HG03378 (cell line): ENCODE measurements at regions not wholly inside any gene's neighbourhood (a gene's known extent, or its start where the extent isn't known, plus 50 kb on each side); places are given as distances from the start of the nearest gene placed in this dataset.
"Not testable (repeated sequence)": the region's sequence is repeated elsewhere in the genome, so short reads cannot be mapped to it uniquely, and the experiment has no call there.

ENCODE experiments used
- ATAC-seq: cut with Tn5 transposase; IDR thresholded peaks from one replicate; pipeline ENCODE4 v1.9.1; 2021; ENCODE audit warnings: mild to moderate bottlenecking, moderate library complexity; ENCODE audit not compliant: unreplicated experiment

DNA sequence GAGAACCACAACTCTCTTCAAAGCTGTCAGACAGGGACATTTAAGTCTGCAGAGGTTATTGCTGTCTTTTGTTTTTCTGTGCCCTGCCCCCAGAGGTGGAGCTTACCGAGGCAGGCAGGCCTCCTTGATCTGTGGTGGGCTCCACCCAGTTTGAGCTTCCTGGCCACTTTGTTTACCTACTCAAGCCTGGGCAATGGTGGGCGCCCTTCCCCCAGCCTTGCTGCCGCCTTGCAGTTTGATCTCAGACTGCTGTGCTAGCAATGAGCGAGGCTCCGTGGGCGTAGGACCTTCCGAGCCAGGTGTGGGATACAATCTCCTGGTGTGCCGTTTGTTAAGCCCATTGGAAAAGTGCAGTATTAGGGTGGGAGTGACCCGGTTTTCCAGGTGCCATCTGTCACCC, 822.1 kb downstream of the KCNMA1 start:
- not testable (repeated sequence) for ATAC-seq

DNA sequence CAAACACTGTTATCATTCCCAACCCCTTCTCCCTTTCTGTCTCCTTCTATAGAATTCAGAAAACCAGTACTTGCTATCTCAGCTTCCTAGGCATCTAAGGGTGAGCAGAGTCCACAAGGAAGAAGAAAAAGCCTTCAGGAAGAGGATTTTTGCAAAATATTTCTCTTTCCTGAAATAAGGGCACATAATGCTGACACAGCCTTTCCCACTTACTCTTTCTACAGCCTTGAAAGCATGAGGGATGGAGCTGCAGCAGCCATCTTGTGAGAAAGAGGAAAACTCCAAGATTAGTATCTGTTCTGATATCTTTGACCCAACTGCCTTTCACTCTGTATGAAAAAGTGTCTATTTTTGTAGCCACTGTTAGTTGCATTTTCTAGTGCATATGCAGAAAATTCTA, 826.2 kb downstream of the KCNMA1 start:
- no peak for ATAC-seq

DNA sequence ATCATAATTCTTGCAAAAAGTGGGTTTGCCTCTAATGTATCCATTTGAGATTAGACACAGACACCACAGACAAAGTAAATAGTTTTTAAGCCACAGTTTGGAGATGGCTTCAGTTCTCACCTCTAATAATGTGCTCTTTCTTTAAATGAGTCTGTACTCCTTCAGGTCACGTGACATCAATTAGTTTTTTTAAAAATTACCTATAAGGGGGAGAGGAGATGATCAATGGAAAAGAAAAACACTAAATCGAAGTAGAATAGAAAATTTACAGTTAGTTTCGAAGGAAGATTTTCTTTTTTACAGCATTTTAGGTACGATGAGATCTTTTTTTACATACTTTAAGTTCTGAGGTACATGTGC, 849.2 kb downstream of the KCNMA1 start:
- no peak for ATAC-seq

DNA sequence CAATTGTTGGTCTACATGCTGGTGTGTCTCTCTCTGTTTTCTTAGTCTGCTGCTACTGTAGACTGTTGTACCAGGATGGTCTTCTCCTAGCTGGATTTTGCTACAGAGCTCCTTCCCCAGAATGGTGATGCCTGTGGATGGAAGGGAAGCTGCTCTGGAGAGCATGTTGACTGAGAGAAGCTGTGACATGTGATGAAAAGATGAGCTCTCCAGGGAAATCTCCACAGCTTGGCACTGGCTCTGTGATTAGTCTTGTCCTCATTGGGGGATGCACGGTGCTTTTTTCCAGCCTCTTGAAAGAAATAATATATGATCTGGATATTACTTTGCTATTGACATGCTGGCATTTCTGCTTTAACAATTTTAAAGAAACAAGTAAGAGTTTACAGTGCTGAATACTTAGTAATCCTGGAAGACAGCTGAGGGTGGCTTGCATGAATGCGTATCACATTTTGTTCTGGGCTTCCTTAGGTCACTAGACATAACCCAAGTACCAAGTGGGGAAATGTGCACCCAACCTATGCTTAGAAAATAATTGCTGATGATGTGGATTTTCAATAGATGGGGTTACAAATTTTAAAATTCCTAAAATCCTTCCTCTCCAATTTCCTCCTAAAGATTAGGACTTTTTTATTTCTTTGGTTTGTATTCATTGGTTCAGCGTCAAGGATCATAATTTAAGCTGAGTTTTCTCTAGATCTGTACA, 849.7 kb downstream of the KCNMA1 start:
- no peak for ATAC-seq

DNA sequence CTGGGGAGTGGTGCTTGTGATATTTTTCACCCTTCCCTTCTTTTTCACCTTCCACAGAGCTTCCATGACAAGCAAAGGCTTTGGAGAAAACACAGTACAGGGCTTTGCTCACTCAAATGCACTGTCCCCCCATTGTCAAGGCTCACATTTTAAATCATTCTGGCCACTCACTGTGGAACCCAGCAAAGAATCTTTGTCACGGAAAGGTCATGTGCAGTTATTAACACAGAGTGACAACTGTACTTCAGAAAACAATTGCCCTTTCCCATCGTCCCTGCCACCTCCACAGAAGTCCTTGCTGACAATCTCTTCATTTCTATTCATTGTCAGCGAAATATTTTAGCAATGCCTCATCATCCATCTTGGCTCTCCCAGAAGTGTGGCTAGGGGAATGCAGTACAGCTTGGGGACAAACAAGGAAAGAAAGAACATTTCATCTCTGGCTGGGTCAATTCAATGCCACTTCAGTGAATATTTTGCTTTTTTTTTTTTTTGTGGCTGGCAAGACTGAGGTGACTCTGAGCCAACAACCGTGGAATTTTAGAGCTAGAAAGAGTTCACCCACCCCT, 851.0 kb downstream of the KCNMA1 start:
- no peak for ATAC-seq

DNA sequence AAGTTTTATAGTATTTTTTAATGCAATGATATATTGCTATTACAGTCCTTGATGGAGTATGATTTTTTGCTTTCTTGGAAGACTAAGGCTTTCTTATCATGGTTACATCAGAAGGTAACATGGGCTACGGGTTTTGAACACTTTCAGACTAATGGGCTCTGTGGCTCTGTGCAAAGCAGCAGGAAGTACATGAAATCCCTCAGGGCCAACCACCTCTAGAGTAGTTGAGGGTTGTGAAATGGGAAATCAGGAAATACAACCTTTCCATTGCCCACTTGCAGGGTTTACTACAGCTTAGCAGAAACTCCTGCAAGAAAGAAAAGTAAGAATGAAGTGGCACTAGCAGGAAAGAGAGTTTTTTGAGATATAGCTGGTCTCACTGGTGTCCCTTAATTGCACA, 853.5 kb downstream of the KCNMA1 start:
- no peak for ATAC-seq

DNA sequence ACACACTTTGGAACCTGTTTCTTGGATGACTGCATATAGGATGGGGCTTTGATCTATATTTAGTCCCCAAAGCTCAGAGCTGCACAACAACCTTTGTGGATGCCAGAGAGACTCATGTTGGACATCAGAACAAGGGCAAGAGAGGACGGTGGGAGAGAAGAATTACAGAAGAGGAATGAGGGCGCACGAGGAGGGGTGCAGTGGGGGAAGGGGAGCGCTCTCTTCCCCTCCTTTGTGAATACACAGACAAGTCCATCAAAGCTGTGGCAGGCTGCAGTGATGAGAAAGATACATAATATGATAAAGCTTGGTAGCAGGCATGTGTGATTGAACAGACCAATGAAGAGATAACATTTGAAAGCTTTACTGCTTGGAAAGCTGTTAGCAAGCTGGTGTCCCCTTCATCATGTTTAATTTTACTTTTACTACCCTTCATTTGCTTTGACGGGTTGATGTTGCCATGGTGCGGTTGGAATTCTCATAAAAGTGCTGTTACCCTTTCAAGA, 857.8 kb downstream of the KCNMA1 start:
- ATAC-seq: no peak

DNA sequence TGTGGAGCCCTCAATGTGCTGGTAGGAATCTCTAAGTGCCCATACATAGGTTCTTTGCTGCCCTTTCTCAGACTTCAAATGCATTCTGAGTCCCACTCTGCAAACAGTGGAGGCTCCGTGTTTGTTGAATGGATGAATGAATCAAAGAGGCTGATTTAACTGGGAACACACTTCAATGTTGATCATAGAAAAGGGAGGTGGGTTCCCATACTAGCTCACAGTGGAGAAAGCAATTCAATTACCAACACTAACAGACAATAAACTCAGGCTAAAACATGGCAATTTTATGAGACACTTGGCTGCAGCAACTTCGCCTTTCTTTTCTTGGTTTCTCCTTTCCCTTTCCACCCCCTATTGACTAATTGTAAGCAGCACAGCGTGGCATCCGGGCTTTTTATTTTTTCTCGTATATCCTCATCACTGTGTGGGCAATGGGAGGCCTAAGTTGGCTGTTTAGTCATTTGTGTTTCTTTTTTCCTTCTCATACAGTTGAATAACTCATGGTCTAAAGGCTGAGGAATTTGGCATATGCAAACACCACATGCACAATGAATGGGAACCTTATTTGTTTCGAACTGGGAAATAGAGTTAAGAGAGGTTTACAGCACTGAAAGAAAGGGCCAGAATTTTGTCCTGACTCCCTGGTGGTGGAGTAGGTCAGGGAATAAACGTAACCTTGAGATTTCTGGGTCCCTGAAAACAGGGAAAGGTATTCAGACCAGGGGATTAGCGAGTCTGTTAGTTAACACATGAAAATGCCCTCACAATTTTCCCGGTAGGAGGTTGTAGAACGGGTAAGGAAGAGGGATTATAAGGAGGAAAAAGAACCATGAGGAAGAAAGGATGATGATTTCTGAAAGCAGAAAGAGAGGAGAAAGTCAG, 858.5 kb downstream of the KCNMA1 start:
- ATAC-seq: no peak

DNA sequence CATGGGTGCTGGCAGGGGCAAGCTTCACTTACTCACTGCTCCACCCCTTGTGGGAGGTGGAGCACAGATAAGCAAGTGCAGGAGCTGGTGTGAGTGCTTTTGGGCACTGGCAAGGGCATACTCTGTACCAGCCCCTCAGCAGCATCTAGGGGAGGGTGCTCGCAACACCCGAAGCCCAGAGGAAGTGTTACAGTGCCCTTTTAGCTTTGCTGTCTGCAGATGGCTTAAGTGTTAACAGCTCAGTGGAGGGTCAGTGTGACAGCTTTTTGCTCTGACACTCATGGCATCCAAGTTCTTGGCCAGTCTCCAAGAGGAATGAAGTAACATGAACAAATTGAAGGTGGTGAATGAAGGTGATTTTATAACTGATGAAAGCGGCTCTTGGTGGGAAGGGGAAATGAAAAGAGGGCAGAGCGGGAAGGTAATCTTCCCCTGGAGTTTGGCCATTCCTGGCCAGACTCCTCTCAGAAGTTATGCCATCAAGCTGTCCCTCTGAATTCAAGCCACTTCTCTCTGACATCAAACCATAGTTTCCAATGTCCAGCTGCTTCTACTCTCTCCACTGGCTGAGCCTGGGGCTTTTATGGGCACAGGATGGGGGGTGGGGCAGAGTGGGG, 862.5 kb downstream of the KCNMA1 start:
- ATAC-seq: no peak

DNA sequence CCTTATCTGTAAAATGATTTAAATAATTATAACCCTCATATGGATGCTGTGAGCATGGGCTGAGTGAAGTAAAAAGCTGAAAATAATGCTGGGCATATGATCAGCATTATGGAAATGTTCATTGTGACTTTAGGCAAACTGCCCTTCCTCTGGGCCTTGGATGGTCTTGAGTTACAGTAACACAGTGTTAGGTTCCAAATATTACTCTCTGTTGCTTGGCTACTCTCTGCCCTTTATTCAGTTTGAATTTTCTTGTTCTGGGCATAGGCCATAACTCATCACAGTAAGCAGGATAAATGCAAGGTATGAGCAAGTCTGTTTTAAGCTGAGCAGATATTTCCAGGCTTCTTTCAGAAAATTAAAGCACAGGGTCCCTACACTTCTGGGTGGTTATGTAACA, 868.0 kb downstream of the KCNMA1 start:
- no peak for ATAC-seq

DNA sequence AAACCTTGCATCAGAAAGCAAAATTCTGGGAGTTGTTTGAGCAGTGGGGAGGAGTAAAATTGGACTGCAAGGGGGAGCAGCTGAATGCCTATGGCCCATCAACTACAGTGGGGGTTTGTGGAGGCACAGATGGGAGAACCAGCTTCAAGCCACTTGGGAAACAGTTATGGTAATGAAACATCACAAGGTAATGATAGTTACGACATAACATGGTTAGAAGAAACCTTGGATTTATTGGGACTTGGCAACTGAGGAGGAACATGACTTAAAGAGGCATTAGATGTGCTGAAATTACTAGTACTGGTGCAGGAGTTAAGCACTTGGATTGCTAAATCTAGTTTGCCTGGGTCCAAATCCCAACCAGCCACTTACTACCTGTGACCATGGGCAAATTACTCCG, 868.4 kb downstream of the KCNMA1 start:
- ATAC-seq: no peak

DNA sequence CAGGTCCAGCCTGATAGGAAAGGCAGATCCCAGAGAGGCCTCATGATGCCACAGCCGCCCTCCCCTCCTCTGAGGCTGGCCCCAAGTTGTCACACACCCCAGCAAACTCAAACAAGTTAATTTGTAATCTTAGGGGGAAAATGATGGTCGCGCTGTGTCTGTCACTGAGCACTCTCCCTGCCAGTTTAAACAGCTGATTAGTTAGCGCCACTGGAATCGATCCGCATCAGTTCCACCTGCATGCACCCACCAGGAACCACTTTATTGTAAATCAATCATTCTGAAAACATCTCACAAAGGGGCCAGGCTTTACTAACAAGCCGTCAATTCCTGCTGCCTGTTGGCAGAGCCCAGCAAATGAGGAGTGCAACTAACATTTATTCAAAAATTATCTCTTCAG, 870.9 kb downstream of the KCNMA1 start:
- no peak for ATAC-seq

DNA sequence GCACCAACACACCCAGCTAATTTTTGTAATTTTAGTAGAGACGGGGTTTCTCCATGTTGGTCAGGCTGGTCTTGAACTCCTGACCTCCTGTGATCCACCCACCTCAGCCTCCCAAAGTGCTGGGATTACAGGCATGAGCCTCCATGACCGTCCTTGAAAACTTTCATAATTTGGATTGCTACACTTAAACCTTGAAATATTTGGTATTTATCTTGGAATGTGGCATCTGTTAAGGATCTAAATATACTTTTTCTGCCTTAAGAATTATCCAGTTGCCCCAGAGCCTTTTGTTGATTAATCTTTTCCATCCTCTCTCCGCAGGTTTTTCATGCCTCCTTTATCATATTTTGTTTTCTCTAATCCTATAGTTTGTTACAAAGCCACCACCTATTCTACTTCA, 872.7 kb downstream of the KCNMA1 start:
- ATAC-seq: not testable (repeated sequence)

DNA sequence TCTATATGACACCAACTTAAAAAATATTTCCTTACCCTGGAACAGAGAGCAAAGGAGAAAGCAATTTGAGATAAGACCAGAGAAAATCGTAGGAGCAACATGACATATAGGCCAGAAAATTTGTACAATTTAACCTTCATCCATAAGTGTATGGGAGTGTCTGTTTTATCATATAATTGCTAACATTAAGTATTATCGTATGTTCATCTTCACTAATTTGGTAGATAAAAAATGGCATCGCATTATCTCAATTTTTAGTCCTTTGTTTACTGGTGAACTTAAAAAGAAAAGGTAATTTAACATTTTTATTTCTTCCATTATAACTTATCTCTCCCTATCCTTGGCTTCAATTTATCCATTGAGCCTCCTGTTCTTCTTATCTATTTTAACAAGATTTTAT, 873.4 kb downstream of the KCNMA1 start:
- no peak for ATAC-seq

DNA sequence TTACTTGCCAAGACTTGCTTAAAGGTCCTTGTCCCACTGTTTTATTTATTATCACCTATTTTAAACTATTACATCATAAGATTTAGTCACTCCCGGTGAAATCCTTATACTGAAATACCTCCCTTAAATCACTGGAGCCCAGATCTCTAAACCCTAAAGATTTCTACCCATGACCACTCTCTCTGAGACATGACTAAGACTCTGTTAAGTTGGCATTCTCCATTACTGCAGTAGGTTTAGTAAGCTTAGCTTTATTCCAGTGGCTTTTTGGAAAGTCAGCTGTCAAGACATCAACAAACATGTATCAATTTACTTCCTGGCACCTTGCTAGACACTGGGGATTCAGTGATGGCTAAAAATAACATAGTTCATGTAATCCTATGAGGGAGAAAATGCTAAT, 874.2 kb downstream of the KCNMA1 start:
- no peak for ATAC-seq

DNA sequence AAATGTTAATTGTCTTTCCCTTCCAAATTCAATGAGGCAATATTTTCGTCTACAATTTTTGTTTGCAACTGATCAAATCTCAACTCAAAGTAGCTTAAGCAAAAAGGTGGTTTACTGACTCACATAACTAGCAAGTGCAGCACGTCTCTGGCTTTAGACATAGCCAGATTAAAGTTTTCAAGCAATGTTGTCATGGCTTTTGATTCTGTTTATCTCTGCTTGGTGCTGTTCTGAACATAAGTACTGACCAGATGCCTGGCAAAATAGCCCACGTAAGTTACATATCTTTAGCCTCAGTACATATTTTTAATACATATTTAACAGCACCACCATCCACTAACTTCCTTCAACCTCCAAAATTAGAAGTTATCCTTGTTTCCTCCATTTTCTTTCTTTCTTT, 877.9 kb downstream of the KCNMA1 start:
- ATAC-seq: no peak

DNA sequence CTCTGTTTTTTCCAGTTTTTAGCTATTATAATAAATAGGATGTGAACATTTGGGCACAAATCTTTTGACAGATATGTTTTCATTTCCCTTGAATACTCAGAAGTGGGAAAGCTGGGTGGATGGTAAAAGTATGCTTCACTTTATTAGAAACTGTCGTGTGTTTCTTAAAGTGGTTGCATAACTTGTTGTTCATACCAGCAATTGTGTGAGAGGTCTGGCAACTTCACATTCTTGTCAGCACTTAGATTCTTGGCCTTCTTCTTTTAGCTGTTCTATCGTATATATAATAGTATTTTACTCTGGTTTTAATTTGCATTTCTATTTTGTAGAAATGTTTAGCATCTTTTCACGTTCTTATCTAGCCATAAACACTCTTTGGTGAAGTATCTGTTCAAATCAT, 894.4 kb downstream of the KCNMA1 start:
- no peak for ATAC-seq

DNA sequence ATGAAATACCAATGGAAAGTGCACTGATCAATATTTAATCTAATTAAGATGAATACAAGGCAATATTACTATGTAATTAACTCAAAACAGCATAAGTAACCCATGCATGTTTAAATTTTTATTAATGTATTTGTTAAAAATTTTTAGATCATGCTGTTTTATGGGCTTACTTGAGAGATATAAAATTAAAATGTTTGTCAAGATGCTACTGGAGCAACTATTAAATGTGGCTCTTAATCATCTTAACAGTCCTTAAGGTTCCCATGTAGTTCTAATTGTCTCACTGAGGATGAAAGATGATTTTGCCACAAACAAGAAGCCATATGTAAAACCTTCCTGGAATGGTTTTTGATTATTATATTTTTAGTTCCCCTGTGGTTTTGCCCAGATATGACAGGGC, 897.1 kb downstream of the KCNMA1 start:
- no peak for ATAC-seq

DNA sequence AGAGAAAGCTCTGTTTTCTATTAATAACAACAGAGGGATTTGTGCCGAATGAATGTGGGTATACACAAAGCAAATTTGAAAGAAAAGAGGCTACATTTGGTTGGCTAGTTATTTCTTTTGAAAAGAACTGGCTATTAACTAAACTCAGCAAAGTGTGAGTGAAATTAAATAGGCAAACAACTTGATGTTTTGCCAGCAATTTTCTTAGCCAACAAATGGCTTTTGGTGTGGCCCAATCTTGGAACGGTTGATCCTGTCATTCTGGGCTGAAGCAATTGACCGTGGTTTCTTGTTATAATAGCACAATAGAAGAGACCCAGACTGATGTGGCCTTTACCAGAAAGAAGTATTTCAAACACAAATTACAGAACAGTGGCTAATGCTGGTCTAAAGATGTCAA, 898.6 kb downstream of the KCNMA1 start:
- ATAC-seq: no peak

DNA sequence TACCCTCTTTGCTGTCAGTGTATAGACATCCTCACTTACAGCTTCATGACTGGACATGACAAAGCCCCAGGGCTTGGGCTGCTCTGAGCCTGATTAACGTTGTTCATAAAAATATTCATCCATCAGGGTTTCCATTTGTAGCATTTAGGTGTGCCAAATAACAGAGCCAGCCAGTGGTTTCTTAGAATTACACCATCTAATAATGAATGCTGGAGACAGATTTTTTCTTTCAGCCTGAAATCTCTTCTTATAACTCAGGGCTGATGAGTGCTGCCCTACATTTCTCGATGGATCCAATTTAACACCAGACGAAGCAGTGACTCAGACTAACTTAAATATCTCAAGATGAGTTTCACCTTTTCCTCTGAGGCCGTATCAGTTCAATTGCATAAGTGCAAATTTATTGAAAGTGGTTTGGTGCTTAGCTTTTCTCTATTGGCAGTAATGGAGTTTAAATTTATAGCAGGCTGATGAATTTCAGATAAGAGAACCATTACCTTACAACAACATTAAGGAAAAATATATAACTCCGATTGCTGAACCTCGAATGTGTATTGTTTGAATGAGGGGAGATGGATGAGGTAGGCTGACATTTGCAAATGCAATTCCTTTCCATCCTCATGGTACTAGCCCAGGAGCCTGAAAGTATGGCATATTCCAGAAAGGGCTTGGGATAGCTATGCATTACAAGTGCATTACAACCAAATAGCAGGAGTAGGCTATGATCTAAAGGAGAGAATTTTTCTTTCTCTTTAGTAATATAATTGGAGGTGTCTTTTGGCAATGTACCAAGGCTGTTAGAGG, 900.6 kb downstream of the KCNMA1 start:
- no peak for ATAC-seq

DNA sequence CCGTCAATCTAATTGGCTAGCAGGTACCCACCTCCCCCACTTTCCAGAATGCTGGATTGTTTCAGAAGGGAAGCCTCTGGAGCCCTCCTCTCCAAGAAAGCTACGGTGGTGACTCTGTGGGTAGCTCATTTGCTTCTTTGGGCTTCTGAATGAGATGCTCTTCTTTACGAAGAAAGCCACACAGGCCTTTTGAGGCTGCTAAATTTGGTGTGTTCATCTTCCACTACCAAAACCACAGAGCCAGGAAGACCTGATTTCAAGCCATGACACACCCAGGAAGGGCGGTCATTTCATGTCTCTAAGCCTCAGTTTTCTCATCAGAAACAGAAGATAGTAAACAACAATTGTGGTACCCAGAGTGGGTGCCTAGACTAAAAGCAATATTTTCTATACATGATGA, 901.2 kb downstream of the KCNMA1 start:
- no peak for ATAC-seq
